C4-2B (cell line): ENCODE measurements at regions not wholly inside any gene's neighbourhood (a gene's known extent, or its start where the extent isn't known, plus 50 kb on each side); places are given as distances from the start of the nearest gene placed in this dataset.

Source experiments
- H3K27ac ChIP-seq: fragments of 450-650 bp; 2 replicates; pipeline ENCODE4 v1.5.1; 2017
- ZFX ChIP-seq: fragments of 450-650 bp; IDR thresholded peaks from 2 replicates; pipeline ENCODE4 v1.6.1; 2017
- TF ChIP-seq, protein P1 (sequence below): fragments of 450-650 bp; conservative IDR thresholded peaks from 2 replicates; pipeline ENCODE4 v1.5.1; 2017; ENCODE audit warnings: mild to moderate bottlenecking

DNA sequence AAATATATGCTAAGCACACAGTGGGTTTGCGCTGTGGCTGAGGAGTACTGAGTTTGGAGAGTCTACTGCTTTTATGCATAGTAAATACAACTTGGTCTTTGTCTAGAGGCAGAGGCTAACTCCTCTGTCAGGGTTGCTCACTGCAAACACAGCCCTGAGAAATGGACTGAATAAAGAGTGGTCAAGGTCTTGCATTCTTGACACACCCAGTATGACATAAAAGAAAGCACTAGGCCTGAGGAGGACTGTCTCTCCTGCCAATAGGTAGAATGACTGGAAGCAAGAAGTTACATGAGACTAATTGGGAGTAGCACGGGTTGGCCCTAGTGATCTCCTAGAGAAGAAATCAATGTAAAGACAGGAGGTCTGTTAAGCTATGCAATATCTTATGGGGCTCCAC, 367.2 kb upstream of the B3GALT2 start:
- no peak for TF ChIP-seq ZFX
- TF ChIP-seq, protein P1, sequence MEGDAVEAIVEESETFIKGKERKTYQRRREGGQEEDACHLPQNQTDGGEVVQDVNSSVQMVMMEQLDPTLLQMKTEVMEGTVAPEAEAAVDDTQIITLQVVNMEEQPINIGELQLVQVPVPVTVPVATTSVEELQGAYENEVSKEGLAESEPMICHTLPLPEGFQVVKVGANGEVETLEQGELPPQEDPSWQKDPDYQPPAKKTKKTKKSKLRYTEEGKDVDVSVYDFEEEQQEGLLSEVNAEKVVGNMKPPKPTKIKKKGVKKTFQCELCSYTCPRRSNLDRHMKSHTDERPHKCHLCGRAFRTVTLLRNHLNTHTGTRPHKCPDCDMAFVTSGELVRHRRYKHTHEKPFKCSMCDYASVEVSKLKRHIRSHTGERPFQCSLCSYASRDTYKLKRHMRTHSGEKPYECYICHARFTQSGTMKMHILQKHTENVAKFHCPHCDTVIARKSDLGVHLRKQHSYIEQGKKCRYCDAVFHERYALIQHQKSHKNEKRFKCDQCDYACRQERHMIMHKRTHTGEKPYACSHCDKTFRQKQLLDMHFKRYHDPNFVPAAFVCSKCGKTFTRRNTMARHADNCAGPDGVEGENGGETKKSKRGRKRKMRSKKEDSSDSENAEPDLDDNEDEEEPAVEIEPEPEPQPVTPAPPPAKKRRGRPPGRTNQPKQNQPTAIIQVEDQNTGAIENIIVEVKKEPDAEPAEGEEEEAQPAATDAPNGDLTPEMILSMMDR, result no peak
- H3K27ac ChIP-seq, result no peak overlapping the region

DNA sequence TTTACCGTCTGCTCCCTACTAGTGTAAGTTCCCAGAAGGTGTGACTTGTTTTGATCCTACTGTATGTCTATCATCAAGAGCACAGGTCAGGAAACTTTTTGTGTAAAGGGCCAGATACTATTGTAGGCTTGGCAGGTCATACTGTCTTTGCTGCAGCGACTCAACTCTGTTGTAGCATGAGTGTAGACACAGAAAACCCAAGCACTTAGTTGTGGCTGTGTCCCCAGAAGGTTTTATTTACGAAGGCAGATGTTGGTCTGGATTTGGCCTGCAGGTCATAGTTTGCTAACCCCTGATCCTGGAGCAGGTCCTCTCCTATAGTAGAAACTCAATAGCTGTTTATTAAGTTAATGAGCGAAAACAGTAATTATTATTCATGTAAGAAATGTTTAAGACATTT, 365.9 kb upstream of the B3GALT2 start:
- no peak for TF ChIP-seq ZFX
- TF ChIP-seq, protein P1, result no peak

DNA sequence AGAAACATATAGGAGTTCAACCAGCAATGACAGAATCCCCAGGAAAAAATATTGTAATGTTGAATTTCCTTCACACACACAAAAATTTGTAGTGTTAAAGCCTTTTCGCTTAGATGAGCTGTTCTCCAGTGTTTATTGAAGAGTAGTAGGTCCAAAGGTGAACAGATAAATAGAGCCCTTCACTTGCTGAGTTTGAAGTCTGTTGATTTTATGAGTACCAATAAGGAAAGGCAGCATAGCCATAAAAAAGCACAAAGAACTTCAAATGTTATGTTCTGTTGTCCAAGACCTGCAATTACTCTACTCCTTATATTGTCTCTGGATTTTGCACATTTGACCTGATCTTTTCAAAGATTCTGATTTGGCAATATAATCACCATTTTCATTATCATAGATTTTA, 362.7 kb upstream of the B3GALT2 start:
- TF ChIP-seq, protein P1, result no peak
- no peak for TF ChIP-seq ZFX
- no peak overlapping the region for H3K27ac ChIP-seq

More for the DNA sequence above, 365.9 kb upstream of the B3GALT2 start:
- no peak overlapping the region for H3K27ac ChIP-seq

DNA sequence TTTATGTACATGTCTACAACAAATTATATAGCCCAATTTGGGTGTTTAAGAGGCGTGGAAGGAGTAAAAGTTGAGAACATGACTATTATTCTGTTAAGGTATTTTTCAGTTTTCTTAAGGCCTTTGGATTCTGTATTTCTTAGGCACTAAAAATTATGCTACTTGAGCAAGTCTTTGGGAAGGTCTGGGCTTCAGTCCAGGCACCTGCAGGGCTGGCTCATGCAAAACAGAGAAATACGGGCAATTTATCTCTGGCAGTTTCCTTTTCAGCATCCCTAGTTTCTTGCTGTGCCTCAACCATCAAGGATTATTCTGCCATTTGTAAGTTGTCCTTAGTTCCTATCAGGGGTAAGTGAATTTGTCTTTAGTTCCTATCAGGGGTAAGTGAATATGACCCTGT, 358.8 kb upstream of the B3GALT2 start:
- no peak for TF ChIP-seq ZFX
- TF ChIP-seq, protein P1, result no peak

DNA sequence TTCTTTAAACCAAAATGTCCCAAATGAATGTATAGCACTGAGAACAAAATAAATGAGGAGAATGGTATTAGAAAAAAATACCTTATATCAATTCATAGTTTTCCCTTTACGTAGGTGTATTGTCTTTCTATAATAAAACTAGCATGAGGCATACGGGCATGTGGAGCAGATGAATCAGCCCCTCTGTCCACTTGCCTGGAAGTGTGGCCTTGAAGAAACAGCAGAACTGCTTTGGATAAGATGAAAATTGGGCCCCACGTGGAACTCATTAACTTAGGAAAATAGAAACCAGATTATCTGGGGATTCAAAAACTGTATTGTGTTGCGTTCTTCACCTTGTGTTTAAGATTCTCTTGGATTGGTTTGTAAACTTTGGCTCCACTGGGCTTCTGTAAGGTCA, 356.8 kb upstream of the B3GALT2 start:
- no peak overlapping the region for H3K27ac ChIP-seq
- TF ChIP-seq, protein P1, result no peak
- no peak for TF ChIP-seq ZFX

More for the DNA sequence above, 358.8 kb upstream of the B3GALT2 start:
- no peak overlapping the region for H3K27ac ChIP-seq

GRCh38 chr1:193542690-193543089, 356.3 kb upstream of the B3GALT2 start:
- no peak overlapping the region for H3K27ac ChIP-seq
- TF ChIP-seq, protein P1, result no peak
- TF ChIP-seq ZFX, result no peak

- no peak overlapping the region for H3K27ac ChIP-seq
- no peak for TF ChIP-seq ZFX
- TF ChIP-seq, protein P1, result no peak
Measured at GRCh38 chr1:193540511-193540910, 354.1 kb upstream of the B3GALT2 start.
